Endodermal cell (in vitro differentiated cells): ENCODE measurements at regions not wholly inside any gene's neighbourhood (a gene's known extent, or its start where the extent isn't known, plus 50 kb on each side); places are given as distances from the start of the nearest gene placed in this dataset.

Experiments
- DNase-seq: peaks from one replicate; pipeline ENCODE4 v3.0.0-alpha.2; 2017
- H3K27ac ChIP-seq: 2 replicates; pipeline ENCODE4 v1.5.1; 2013; ENCODE audit warnings: mild to moderate bottlenecking, low read depth, low read length, moderate library complexity
- H3K27me3 ChIP-seq: 2 replicates; pipeline ENCODE4 v1.6.1; 2013; ENCODE audit warnings: mild to moderate bottlenecking, low read length, moderate library complexity; ENCODE audit not compliant: insufficient read depth, control insufficient read depth, poor library complexity, severe bottlenecking
- H3K36me3 ChIP-seq: 2 replicates; pipeline ENCODE4 v1.7.0; 2013; ENCODE audit warnings: mild to moderate bottlenecking, low read length, moderate library complexity; ENCODE audit not compliant: control insufficient read depth, insufficient read depth
- H3K4me1 ChIP-seq: one replicate; pipeline ENCODE4 v1.7.0; 2013; ENCODE audit warnings: low read length; ENCODE audit not compliant: control insufficient read depth, insufficient read depth
- H3K4me3 ChIP-seq: 2 replicates; pipeline ENCODE4 v1.5.1; 2013; ENCODE audit warnings: mild to moderate bottlenecking, low read length, moderate library complexity
- H3K9ac ChIP-seq: 2 replicates; pipeline ENCODE4 v1.6.1; 2013; ENCODE audit warnings: mild to moderate bottlenecking, low read length, moderate library complexity; ENCODE audit not compliant: poor library complexity, severe bottlenecking; ENCODE audit errors: extremely low read depth
- H3K9me3 ChIP-seq: 2 replicates; pipeline ENCODE4 v1.6.1; 2013; ENCODE audit warnings: mild to moderate bottlenecking, low read length, moderate library complexity; ENCODE audit not compliant: control insufficient read depth
- H3K27ac Mint-ChIP-seq: 2 replicates; pipeline ENCODE4 v1.8.0; 2020; ENCODE audit warnings: mixed read lengths
- H3K27me3 Mint-ChIP-seq: 2 replicates; pipeline ENCODE4 v1.8.0; 2021; ENCODE audit warnings: mild to moderate bottlenecking, mixed read lengths; ENCODE audit not compliant: insufficient read depth
- H3K36me3 Mint-ChIP-seq: 2 replicates; pipeline ENCODE4 v1.8.0; 2020; ENCODE audit warnings: low read depth, mixed read lengths
- H3K4me1 Mint-ChIP-seq: 2 replicates; pipeline ENCODE4 v1.8.0; 2020; ENCODE audit warnings: mixed read lengths
- H3K4me3 Mint-ChIP-seq: 2 replicates; pipeline ENCODE4 v1.8.0; 2020; ENCODE audit warnings: mild to moderate bottlenecking, moderate library complexity, mixed read lengths
- H3K9me3 Mint-ChIP-seq: 2 replicates; pipeline ENCODE4 v1.8.0; 2020; ENCODE audit warnings: mild to moderate bottlenecking, mixed read lengths
- WGBS, 2 experiments: methylation state at CpG; one replicate each; pipeline versions ENCODE4 v1.1.5 to v1.1.7; 2013; ENCODE audit warnings: missing lambda C conversion rate in 2 of 2, mixed read lengths in 1 of 2; ENCODE audit not compliant: insufficient coverage in 1 of 2, insufficient read length in 1 of 2; 5-methylcytosine and 5-hydroxymethylcytosine counted together
- TF ChIP-seq, protein P1 (sequence below): fragments of 200-600 bp; sonication (generic); conservative IDR thresholded peaks from 2 replicates; pipeline ENCODE4 v1.5.0; 2021; ENCODE audit warnings: antibody characterized with exemption, mild to moderate bottlenecking

DNA sequence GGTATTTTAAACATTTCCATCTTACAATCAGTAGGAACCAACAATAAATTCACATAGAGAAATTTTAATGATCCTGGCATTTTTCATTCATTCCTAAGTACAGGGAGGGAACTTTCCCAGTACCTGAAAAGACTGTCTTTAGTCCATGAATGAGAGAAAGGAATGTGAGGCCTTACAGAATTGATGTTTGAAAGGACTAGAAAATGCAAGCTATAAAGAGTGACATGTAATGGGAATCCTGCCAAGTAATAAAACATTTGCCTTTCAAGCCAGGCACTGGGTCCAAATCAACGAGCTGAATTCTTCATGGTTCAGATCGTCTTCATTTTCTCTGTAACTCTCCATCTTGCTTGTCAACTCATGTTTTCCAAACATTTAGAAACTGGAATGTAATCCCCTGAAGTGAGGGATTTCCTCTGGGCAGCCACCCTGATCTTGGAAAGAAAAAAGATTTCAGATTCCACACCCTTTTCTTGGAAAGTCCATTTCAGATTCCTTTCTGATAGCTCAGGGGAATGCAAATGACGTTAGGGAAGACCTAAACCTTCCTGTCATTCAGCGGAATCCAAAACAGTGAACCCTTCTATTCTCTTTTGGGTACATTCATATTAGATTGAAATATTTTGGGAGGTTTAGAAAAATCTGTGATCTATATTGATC lies 315.8 kb downstream of the SH3GL2 start:
- Histone ChIP-seq H3K4me1 (no peaks in the 10 kb centered on the region), H3K36me3 (no peaks in the 10 kb centered on the region), H3K27me3 (peaks cover 7% of the 10 kb centered on the region), H3K9me3 (no peaks in the 10 kb centered on the region), H3K9ac (no peak overlapping the region), H3K4me3 (no peak overlapping the region), H3K27ac (no peak overlapping the region)
- no peak for DNase-seq
- Mint-ChIP-seq H3K4me1 (no peaks in the 10 kb centered on the region), H3K36me3 (no peaks in the 10 kb centered on the region), H3K9me3 (no peaks in the 10 kb centered on the region), H3K4me3 (no peak overlapping the region), H3K27me3 (no peaks in the 10 kb centered on the region), H3K27ac (no peak overlapping the region)
- TF ChIP-seq, protein P1, sequence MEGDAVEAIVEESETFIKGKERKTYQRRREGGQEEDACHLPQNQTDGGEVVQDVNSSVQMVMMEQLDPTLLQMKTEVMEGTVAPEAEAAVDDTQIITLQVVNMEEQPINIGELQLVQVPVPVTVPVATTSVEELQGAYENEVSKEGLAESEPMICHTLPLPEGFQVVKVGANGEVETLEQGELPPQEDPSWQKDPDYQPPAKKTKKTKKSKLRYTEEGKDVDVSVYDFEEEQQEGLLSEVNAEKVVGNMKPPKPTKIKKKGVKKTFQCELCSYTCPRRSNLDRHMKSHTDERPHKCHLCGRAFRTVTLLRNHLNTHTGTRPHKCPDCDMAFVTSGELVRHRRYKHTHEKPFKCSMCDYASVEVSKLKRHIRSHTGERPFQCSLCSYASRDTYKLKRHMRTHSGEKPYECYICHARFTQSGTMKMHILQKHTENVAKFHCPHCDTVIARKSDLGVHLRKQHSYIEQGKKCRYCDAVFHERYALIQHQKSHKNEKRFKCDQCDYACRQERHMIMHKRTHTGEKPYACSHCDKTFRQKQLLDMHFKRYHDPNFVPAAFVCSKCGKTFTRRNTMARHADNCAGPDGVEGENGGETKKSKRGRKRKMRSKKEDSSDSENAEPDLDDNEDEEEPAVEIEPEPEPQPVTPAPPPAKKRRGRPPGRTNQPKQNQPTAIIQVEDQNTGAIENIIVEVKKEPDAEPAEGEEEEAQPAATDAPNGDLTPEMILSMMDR: no peak
- 62 to 93% methylated on average over 2 to 4 of the region's 4 CpGs for WGBS, 2 experiments

DNA sequence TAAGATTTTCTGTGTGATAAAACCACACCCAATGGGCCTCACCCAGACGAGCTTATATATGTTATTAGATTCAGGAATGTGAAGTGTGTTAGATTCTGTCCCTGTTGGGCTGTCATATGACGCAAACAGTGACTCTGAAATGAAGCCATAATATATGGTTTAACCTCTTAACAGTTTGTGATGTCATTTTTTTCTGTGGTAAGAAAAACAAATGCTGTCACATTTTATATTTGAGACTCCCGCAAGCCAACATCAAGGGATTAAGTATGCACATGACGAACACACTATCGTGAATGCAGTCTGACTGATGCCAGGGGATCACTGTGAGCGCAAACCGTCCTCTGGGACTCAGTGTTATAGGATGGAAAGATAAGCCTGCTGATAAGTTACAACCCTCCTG lies 321.7 kb downstream of the SH3GL2 start:
- Mint-ChIP-seq H3K36me3 (no peaks in the 10 kb centered on the region), H3K4me1 (peaks cover 1% of the 10 kb centered on the region), H3K27me3 (peaks cover 45% of the 10 kb centered on the region), H3K4me3 (no peak overlapping the region), H3K9me3 (no peaks in the 10 kb centered on the region), H3K27ac (no peak overlapping the region)
- WGBS, 2 experiments: 90 to 100% methylated on average over 5 to 7 of the region's 7 CpGs
- Histone ChIP-seq H3K4me3 (no peak overlapping the region), H3K36me3 (no peaks in the 10 kb centered on the region), H3K9ac (no peak overlapping the region), H3K27me3 (peaks cover 59% of the 10 kb centered on the region), H3K27ac (no peak overlapping the region), H3K4me1 (no peaks in the 10 kb centered on the region), H3K9me3 (no peaks in the 10 kb centered on the region)
- TF ChIP-seq, protein P1: no peak
- DNase-seq: no peak

GRCh38 chr9:17905366-17905765 lies 326.5 kb downstream of the SH3GL2 start:
- H3K27me3 Mint-ChIP-seq: peaks cover 79% of the 10 kb centered on the region
- Histone ChIP-seq H3K9ac (no peak overlapping the region), H3K4me3 (peak overlapping the region; percentile 79), H3K36me3 (no peaks in the 10 kb centered on the region), H3K9me3 (no peaks in the 10 kb centered on the region), H3K4me1 (no peaks in the 10 kb centered on the region), H3K27me3 (peaks cover 83% of the 10 kb centered on the region), H3K27ac (no peak overlapping the region)
- H3K27ac Mint-ChIP-seq: no peak overlapping the region
- TF ChIP-seq, protein P1: no peak
- WGBS, 2 experiments: 57 to 78% methylated on average over 2 to 9 of the region's 9 CpGs
- H3K36me3 Mint-ChIP-seq: no peaks in the 10 kb centered on the region
- H3K4me1 Mint-ChIP-seq: peaks cover 7% of the 10 kb centered on the region
- H3K9me3 Mint-ChIP-seq: no peaks in the 10 kb centered on the region
- H3K4me3 Mint-ChIP-seq: peak overlapping the region; percentile 54
- DNase-seq: no peak
